ENCODE measurements at regions not wholly inside any gene's neighbourhood (a gene's known extent, or its start where the extent isn't known, plus 50 kb on each side); places are given as distances from the start of the nearest gene placed in this dataset.

GRCh38 chr5:117686926-117687325 lies 1112.3 kb upstream of the SEMA6A start (continued):
- TF ChIP-seq NFE2L2 (conservative IDR thresholded peaks at IDR 0.05; ENCODE audit: low read length): no peak
- TF ChIP-seq HMGXB4 (CRISPR knock-in tag; IDR thresholded peaks at IDR 0.05; ENCODE audit: borderline replicate concordance): no peak
- TF ChIP-seq NPAS2 (CRISPR knock-in tag; IDR thresholded peaks at IDR 0.05; ENCODE audit: borderline replicate concordance): no peak
- no peak for TF ChIP-seq CBX8 (IDR thresholded peaks at IDR 0.05)

DNA sequence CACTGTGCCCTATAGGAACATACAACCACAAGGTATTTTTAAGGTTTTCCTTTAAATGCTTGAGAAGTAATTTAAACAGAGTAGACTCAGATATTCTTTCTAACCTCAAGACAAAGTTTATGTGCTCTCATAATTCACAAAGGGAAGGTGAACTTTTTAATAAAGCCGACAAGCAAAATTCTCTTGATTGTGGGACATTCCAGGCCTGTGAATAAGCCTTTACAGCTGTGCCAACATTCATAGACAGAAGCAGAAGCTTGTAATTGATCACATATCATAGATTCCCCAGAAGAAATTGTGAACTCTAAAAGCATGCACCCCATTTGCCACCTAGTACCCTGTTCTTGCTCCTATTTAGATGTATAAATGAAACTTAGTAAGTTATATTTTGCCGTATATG lies 1107.8 kb upstream of the SEMA6A start:
- ChIA-PET POLR2A (no interaction called here), CTCF (no interaction called here)
- no peaks in the 10 kb centered on the region for H3K4me1 ChIP-seq
- H3K27ac ChIP-seq: no peak overlapping the region
- TF ChIP-seq TFCP2L1 (CRISPR knock-in tag; IDR thresholded peaks at IDR 0.05) (no peak), ESRRA (IDR thresholded peaks at IDR 0.05; ENCODE audit: borderline replicate concordance, low read length) (no peak), CBX2 (IDR thresholded peaks at IDR 0.05; ENCODE audit: borderline replicate concordance, low read depth) (no peak), HOXB13 (CRISPR knock-in tag; IDR thresholded peaks at IDR 0.05; ENCODE audit: low read depth) (no peak), ZNF302 (CRISPR knock-in tag; IDR thresholded peaks at IDR 0.05) (no peak), HOXB5 (CRISPR knock-in tag; IDR thresholded peaks at IDR 0.05) (no peak)
- TF ChIP-seq, protein P1, sequence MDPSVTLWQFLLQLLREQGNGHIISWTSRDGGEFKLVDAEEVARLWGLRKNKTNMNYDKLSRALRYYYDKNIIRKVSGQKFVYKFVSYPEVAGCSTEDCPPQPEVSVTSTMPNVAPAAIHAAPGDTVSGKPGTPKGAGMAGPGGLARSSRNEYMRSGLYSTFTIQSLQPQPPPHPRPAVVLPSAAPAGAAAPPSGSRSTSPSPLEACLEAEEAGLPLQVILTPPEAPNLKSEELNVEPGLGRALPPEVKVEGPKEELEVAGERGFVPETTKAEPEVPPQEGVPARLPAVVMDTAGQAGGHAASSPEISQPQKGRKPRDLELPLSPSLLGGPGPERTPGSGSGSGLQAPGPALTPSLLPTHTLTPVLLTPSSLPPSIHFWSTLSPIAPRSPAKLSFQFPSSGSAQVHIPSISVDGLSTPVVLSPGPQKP (IDR thresholded peaks at IDR 0.05; ENCODE audit: low read depth, low read length): no peak
- H3K4me2 ChIP-seq: no peak overlapping the region
- no peak for DNase-seq (ENCODE audit: low read depth in 1 of 2, low spot score in 1 of 2)
- 19% methylated on average over 2 of the region's 2 CpGs for WGBS (ENCODE audit: missing lambda C conversion rate)
- H3K4me3 ChIP-seq: no peak overlapping the region
- ATAC-seq: no peak
- no peak for FAIRE-seq
- H3K9me3 ChIP-seq: no peaks in the 10 kb centered on the region

DNA sequence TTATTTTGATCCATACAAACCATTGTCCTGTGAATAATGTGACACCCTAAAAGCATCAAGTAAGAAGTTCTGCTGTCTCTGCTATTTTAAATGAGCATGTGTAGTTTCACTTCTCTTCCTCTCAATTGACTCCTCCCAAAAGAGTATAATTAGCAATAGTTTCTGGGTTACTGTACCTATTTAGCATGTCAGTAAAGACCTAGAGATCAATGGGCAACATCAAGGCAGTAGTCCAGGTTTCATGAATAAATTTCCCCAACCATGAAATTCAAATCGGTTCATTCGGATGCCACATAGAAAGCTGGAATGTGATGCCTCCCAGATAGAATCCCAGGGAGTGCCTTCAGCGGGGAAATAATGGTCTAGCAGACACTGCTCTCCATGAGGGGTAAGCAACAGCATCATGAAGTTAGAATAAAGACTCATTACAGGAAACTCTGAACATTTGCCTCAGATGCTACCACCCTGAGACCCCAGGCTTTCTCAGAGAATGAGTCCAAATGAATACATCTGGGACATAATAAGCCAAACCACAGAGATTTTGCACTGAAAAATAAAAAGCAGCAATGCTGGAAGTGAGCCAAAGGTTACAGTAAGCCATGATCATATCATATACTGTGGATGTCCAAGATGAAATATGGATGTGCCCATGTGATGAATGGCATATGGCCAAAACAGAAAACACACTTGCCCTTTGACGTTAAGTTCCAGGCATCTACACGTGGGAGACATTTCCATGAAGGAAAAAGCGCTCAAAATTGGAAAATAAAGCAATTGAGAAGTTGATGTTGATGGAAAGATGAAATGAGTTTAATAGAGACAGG lies 1107.0 kb upstream of the SEMA6A start:
- POLR2A ChIA-PET: no interaction called here
- Histone ChIP-seq H3K4me3 (no peak overlapping the region), H3K27ac (no peak overlapping the region), H3K4me2 (no peak overlapping the region), H3K4me1 (no peaks in the 10 kb centered on the region), H3K9me3 (no peaks in the 10 kb centered on the region)
- 6% methylated on average over 6 of the region's 6 CpGs for WGBS (ENCODE audit: missing lambda C conversion rate)
- no peak for ATAC-seq
- DNase-seq (ENCODE audit: low read depth in 1 of 2, low spot score in 1 of 2): no peak
- CTCF ChIA-PET: no interaction called here
- no peak for FAIRE-seq
- TF ChIP-seq MAFK (IDR thresholded peaks at IDR 0.05; ENCODE audit: partially characterized antibody) (no peak), FOXS1 (CRISPR knock-in tag; IDR thresholded peaks at IDR 0.05) (no peak), JUN (IDR thresholded peaks at IDR 0.05) (no peak), TP53 (CRISPR knock-in tag; IDR thresholded peaks at IDR 0.05) (no peak), JUNB (IDR thresholded peaks at IDR 0.05) (no peak), PBX3 (IDR thresholded peaks at IDR 0.05) (no peak), HES2 (IDR thresholded peaks at IDR 0.05) (no peak), SREBF2 (IDR thresholded peaks at IDR 0.05) (no peak), EP300 (IDR thresholded peaks at IDR 0.05) (no peak), RAD21 (conservative IDR thresholded peaks at IDR 0.05 in 1 of 2, IDR thresholded peaks at IDR 0.05 in 1 of 2) (no peak), EHF (CRISPR knock-in tag; IDR thresholded peaks at IDR 0.05) (no peak), SMC3 (IDR thresholded peaks at IDR 0.05) (no peak), HDAC2 (IDR thresholded peaks at IDR 0.05) (no peak)
- TF ChIP-seq, protein P1 (IDR thresholded peaks at IDR 0.05; ENCODE audit: low read depth, low read length): no peak
- TF ChIP-seq, protein P2, sequence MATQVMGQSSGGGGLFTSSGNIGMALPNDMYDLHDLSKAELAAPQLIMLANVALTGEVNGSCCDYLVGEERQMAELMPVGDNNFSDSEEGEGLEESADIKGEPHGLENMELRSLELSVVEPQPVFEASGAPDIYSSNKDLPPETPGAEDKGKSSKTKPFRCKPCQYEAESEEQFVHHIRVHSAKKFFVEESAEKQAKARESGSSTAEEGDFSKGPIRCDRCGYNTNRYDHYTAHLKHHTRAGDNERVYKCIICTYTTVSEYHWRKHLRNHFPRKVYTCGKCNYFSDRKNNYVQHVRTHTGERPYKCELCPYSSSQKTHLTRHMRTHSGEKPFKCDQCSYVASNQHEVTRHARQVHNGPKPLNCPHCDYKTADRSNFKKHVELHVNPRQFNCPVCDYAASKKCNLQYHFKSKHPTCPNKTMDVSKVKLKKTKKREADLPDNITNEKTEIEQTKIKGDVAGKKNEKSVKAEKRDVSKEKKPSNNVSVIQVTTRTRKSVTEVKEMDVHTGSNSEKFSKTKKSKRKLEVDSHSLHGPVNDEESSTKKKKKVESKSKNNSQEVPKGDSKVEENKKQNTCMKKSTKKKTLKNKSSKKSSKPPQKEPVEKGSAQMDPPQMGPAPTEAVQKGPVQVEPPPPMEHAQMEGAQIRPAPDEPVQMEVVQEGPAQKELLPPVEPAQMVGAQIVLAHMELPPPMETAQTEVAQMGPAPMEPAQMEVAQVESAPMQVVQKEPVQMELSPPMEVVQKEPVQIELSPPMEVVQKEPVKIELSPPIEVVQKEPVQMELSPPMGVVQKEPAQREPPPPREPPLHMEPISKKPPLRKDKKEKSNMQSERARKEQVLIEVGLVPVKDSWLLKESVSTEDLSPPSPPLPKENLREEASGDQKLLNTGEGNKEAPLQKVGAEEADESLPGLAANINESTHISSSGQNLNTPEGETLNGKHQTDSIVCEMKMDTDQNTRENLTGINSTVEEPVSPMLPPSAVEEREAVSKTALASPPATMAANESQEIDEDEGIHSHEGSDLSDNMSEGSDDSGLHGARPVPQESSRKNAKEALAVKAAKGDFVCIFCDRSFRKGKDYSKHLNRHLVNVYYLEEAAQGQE (IDR thresholded peaks at IDR 0.05): no peak
